Vagina (tissue), 2 donors: ENCODE measurements at regions not wholly inside any gene's neighbourhood (a gene's known extent, or its start where the extent isn't known, plus 50 kb on each side); places are given as distances from the start of the nearest gene placed in this dataset.

Source experiments
- POLR2A ChIP-seq, 2 donors: fragments of 450-650 bp; IDR thresholded peaks; one replicate each; pipeline ENCODE4 v1.6.1; 2017; ENCODE audit warnings: antibody characterized with exemption in 2 of 2, mild to moderate bottlenecking in 2 of 2, moderate library complexity in 2 of 2
- TF ChIP-seq, protein P1 (sequence below), 3 experiments: fragments of 450-650 bp in 2 of 3; fragments of 200-600 bp in 1 of 3; sonication (generic) in 1 of 3; IDR thresholded peaks; one replicate each; pipeline ENCODE4 v1.5.1; 2017 to 2019; ENCODE audit warnings: antibody characterized with exemption in 3 of 3, mild to moderate bottlenecking in 2 of 3, moderate library complexity in 2 of 3

DNA sequence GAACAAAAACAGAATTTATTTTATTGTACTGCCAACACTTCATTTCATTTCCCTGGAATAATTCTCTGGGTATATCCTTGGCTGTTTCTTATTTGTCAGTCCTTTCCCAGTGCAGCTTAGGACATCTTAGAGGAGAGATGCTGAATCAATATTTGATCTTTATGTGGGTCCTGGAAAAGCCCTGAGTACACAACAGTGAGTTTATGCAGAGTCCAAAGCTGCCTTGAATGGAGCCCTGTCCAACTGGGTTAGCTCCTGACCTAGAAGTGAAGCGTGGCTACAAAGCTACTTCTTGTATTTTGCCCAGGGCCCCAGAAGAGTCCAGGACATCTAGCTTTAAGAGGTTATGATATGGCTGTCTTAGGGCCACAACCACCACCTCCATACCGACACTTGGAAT is 378.0 kb upstream of the FAT3 start:
- TF ChIP-seq, protein P1, sequence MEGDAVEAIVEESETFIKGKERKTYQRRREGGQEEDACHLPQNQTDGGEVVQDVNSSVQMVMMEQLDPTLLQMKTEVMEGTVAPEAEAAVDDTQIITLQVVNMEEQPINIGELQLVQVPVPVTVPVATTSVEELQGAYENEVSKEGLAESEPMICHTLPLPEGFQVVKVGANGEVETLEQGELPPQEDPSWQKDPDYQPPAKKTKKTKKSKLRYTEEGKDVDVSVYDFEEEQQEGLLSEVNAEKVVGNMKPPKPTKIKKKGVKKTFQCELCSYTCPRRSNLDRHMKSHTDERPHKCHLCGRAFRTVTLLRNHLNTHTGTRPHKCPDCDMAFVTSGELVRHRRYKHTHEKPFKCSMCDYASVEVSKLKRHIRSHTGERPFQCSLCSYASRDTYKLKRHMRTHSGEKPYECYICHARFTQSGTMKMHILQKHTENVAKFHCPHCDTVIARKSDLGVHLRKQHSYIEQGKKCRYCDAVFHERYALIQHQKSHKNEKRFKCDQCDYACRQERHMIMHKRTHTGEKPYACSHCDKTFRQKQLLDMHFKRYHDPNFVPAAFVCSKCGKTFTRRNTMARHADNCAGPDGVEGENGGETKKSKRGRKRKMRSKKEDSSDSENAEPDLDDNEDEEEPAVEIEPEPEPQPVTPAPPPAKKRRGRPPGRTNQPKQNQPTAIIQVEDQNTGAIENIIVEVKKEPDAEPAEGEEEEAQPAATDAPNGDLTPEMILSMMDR (IDR thresholded peaks at IDR 0.05), result no peak
- no peak for TF ChIP-seq POLR2A (IDR thresholded peaks at IDR 0.05)
